Activated CD8-positive, alpha-beta memory T cell treated with anti-CD3 and anti-CD28 coated beads for 48 hours (primary cell): ENCODE measurements at regions not wholly inside any gene's neighbourhood (a gene's known extent, or its start where the extent isn't known, plus 50 kb on each side); places are given as distances from the start of the nearest gene placed in this dataset.

Experiments used
- DNase-seq, 3 experiments: peaks; one replicate each; pipeline ENCODE4 v3.0.0-alpha.2; 2020; ENCODE audit warnings: low read depth in 2 of 3, low spot score in 2 of 3

- no peak for DNase-seq
These were observed 255.3 kb upstream of the ZPLD1 start for GRCh38 chr3:102179326-102180177.

GRCh38 chr3:102180280-102180931 lies 254.4 kb upstream of the ZPLD1 start:
- no peak for DNase-seq

- no peak for DNase-seq
These were observed 253.5 kb upstream of the ZPLD1 start for GRCh38 chr3:102181175-102181920.

GRCh38 chr3:102182162-102182561 lies 252.7 kb upstream of the ZPLD1 start:
- no peak for DNase-seq

GRCh38 chr3:102183186-102183585 lies 251.6 kb upstream of the ZPLD1 start:
- no peak for DNase-seq

- DNase-seq, result no peak
These were observed 251.2 kb upstream of the ZPLD1 start for GRCh38 chr3:102183623-102184022.

- DNase-seq, result no peak
These were observed 245.3 kb upstream of the ZPLD1 start for GRCh38 chr3:102189541-102189940.

- DNase-seq, result no peak
These were observed 244.7 kb upstream of the ZPLD1 start for GRCh38 chr3:102189956-102190723.

- DNase-seq, result no peak
These were observed 242.2 kb upstream of the ZPLD1 start for GRCh38 chr3:102192575-102192974.

- DNase-seq, result no peak
These were observed 241.6 kb upstream of the ZPLD1 start for GRCh38 chr3:102193255-102193654.

GRCh38 chr3:102194001-102194400 lies 240.8 kb upstream of the ZPLD1 start:
- DNase-seq, result no peak

GRCh38 chr3:102194760-102195159 lies 240.1 kb upstream of the ZPLD1 start:
- no peak for DNase-seq

GRCh38 chr3:102195198-102195948 lies 239.4 kb upstream of the ZPLD1 start:
- no peak for DNase-seq

GRCh38 chr3:102200126-102200525 lies 234.7 kb upstream of the ZPLD1 start:
- no peak for DNase-seq

GRCh38 chr3:102200560-102200959 lies 234.3 kb upstream of the ZPLD1 start:
- DNase-seq, result no peak

GRCh38 chr3:102205647-102206046 lies 229.2 kb upstream of the ZPLD1 start:
- DNase-seq, result no peak

GRCh38 chr3:102206511-102207031 lies 228.2 kb upstream of the ZPLD1 start:
- DNase-seq, result no peak

GRCh38 chr3:102207151-102207571 lies 227.7 kb upstream of the ZPLD1 start:
- no peak for DNase-seq

GRCh38 chr3:102215166-102215565 lies 219.6 kb upstream of the ZPLD1 start:
- no peak for DNase-seq

- DNase-seq, result no peak
These were observed 211.7 kb upstream of the ZPLD1 start for GRCh38 chr3:102223132-102223531.
